ENCODE measurements at regions not wholly inside any gene's neighbourhood (a gene's known extent, or its start where the extent isn't known, plus 50 kb on each side); places are given as distances from the start of the nearest gene placed in this dataset.

DNA sequence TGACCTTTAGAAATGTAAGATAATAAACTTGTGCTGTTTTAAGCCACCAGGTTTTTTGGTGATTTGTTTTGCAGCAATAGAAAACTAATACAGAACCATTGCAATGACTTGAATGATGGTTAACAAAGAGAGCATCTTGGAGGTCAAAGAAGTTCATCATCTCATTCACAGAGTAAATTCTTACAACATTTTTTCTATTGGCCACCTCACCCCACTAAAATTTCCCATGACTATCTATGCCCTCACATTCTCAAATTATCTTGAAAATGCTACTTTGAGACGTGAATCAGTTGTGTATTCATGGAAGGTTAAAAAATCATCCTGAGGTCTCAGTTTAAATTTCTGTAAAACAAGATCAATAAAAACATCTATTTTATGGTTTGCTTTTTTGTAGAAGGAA lies 754.2 kb downstream of the SORCS1 start:
- no peak for DNase-seq (ENCODE audit: low read depth)
- Histone ChIP-seq H3K36me3 (ENCODE audit: control insufficient read depth, insufficient read depth, low read length) (no peaks in the 10 kb centered on the region), H3K4me3 (ENCODE audit: low read depth, low read length) (no peak overlapping the region), H3K27me3 (ENCODE audit: control insufficient read depth, insufficient read depth, low read length) (no peaks in the 10 kb centered on the region)
- no peak for TF ChIP-seq CTCF (IDR thresholded peaks at IDR 0.05; ENCODE audit: insufficient read depth, low read length, poor library complexity, severe bottlenecking)

DNA sequence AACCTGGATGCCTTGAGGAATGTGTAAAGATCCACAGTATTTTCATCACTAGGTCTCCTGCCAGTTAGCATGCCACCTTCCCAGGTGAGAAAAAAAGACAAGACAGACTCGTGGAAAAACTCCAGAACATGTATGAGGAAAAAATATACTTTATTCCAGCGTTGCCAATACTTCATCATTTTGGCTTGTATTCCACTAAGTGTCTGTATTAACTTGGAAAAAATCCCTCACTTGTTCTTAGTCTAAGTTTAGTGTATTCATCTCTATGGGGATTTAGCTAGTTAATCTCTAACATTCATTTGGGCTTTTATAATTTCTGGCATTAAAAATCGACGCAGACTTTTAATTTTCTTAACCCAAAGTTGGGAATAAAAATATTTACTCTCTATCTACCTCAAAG lies 759.4 kb downstream of the SORCS1 start:
- TF ChIP-seq CTCF (IDR thresholded peaks at IDR 0.05; ENCODE audit: insufficient read depth, low read length, poor library complexity, severe bottlenecking): no peak
- H3K27me3 ChIP-seq (ENCODE audit: control insufficient read depth, insufficient read depth, low read length): no peaks in the 10 kb centered on the region
- DNase-seq (ENCODE audit: low read depth): no peak
- no peaks in the 10 kb centered on the region for H3K36me3 ChIP-seq (ENCODE audit: control insufficient read depth, insufficient read depth, low read length)
- no peak overlapping the region for H3K4me3 ChIP-seq (ENCODE audit: low read depth, low read length)

DNA sequence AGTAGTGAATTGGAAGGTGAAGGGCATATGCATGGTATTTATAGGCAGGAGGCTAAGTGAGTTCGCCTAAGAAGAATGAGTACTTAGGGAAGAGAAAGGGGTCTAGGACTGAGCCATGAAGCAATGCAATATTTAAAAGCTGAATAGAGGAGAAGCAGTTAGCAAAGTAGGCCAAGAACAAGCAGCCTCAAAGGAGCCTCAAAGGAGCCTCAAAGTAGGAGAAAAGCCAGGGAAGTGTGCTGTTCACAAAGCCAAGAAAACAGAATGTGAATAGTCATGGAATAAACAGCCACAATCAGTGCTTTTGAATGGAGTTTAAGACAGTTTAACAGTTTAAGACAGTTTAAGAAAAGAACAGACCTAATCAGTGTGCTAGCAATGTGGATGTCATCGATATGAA lies 762.0 kb downstream of the SORCS1 start:
- Histone ChIP-seq H3K4me3 (ENCODE audit: low read depth, low read length) (no peak overlapping the region), H3K27me3 (ENCODE audit: control insufficient read depth, insufficient read depth, low read length) (no peaks in the 10 kb centered on the region), H3K36me3 (ENCODE audit: control insufficient read depth, insufficient read depth, low read length) (no peaks in the 10 kb centered on the region)
- no peak for DNase-seq (ENCODE audit: low read depth)
- TF ChIP-seq CTCF (IDR thresholded peaks at IDR 0.05; ENCODE audit: insufficient read depth, low read length, poor library complexity, severe bottlenecking): no peak

GRCh38 chr10:106401967-106402366 lies 762.5 kb downstream of the SORCS1 start:
- no peak for DNase-seq (ENCODE audit: low read depth)
- Histone ChIP-seq H3K27me3 (ENCODE audit: control insufficient read depth, insufficient read depth, low read length) (no peaks in the 10 kb centered on the region), H3K36me3 (ENCODE audit: control insufficient read depth, insufficient read depth, low read length) (no peaks in the 10 kb centered on the region), H3K4me3 (ENCODE audit: low read depth, low read length) (no peak overlapping the region)
- TF ChIP-seq CTCF (IDR thresholded peaks at IDR 0.05; ENCODE audit: insufficient read depth, low read length, poor library complexity, severe bottlenecking): no peak

- DNase-seq (ENCODE audit: low read depth): no peak
- peak; percentile 15 for TF ChIP-seq CTCF (IDR thresholded peaks at IDR 0.05; ENCODE audit: insufficient read depth, low read length, poor library complexity, severe bottlenecking)
Observed at GRCh38 chr10:106401161-106401560, 763.3 kb downstream of the SORCS1 start.

DNA sequence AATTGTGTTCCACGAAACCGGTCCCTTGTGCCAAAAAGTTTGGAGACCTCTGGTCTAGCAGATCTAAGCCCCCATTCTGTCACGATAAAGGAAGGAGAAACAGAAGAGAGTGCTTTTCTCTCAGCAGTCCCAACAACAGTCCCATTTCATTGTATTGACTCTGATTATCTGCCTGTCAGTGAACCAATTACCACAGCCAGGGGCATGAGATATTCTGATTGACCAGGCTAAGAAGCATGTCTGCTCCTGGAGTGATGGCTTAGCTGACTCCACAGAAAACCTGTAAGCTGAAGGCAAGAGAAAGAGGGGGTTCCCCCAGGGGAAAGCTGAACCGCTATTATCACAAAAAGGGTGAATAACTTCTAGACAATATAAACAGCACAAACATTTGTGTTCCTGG lies 765.4 kb downstream of the SORCS1 start:
- TF ChIP-seq CTCF (IDR thresholded peaks at IDR 0.05; ENCODE audit: insufficient read depth, low read length, poor library complexity, severe bottlenecking): no peak
- H3K4me3 ChIP-seq (ENCODE audit: low read depth, low read length): no peak overlapping the region
- no peak for DNase-seq (ENCODE audit: low read depth)
- H3K36me3 ChIP-seq (ENCODE audit: control insufficient read depth, insufficient read depth, low read length): no peaks in the 10 kb centered on the region
- H3K27me3 ChIP-seq (ENCODE audit: control insufficient read depth, insufficient read depth, low read length): no peaks in the 10 kb centered on the region

More at GRCh38 chr10:106401161-106401560, 763.3 kb downstream of the SORCS1 start:
- Histone ChIP-seq H3K36me3 (ENCODE audit: control insufficient read depth, insufficient read depth, low read length) (no peaks in the 10 kb centered on the region), H3K27me3 (ENCODE audit: control insufficient read depth, insufficient read depth, low read length) (no peaks in the 10 kb centered on the region), H3K4me3 (ENCODE audit: low read depth, low read length) (no peak overlapping the region)
